ENCODE measurements at regions not wholly inside any gene's neighbourhood (a gene's known extent, or its start where the extent isn't known, plus 50 kb on each side); places are given as distances from the start of the nearest gene placed in this dataset.

DNA sequence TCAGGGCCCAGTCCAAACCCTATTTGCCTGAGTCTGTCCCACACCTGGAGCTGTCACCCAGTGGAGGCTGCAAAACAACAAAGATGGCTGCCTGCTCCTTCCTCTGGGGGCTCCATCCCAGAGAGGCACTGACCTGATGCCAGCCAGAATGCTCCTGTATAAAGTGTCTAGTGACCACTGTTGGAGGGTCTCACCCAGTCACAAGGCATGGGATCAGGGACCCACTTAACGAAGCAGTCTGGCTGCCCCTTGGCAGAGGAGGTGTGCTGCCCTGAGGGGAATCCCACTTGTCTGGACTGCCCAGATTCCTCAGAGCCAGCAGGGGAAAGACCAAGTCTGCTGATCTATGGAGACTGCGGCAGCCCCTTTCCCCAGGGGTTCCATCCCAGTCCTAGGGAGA is 241.6 kb downstream of the CDH26 start:
- Mint-ChIP-seq H3K4me1 (ENCODE audit: insufficient read depth, unreplicated experiment) (no peaks in the 10 kb centered on the region), H3K36me3 (ENCODE audit: insufficient read depth, unreplicated experiment) (no peaks in the 10 kb centered on the region), H3K27me3 (ENCODE audit: insufficient read depth, unreplicated experiment) (peaks cover 32% of the 10 kb centered on the region), H3K9me3 (ENCODE audit: unreplicated experiment) (peaks cover 28% of the 10 kb centered on the region), H3K4me3 (ENCODE audit: unreplicated experiment) (no peak overlapping the region), H3K27ac (ENCODE audit: low read depth, unreplicated experiment) (no peak overlapping the region)
- TF ChIP-seq, protein P1, sequence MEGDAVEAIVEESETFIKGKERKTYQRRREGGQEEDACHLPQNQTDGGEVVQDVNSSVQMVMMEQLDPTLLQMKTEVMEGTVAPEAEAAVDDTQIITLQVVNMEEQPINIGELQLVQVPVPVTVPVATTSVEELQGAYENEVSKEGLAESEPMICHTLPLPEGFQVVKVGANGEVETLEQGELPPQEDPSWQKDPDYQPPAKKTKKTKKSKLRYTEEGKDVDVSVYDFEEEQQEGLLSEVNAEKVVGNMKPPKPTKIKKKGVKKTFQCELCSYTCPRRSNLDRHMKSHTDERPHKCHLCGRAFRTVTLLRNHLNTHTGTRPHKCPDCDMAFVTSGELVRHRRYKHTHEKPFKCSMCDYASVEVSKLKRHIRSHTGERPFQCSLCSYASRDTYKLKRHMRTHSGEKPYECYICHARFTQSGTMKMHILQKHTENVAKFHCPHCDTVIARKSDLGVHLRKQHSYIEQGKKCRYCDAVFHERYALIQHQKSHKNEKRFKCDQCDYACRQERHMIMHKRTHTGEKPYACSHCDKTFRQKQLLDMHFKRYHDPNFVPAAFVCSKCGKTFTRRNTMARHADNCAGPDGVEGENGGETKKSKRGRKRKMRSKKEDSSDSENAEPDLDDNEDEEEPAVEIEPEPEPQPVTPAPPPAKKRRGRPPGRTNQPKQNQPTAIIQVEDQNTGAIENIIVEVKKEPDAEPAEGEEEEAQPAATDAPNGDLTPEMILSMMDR (IDR thresholded peaks at IDR 0.05; ENCODE audit: unreplicated experiment), result no peak
- no TSS peak for BruUV-seq (replicated peaks)
- ChIA-PET POLR2A (interaction anchor here (0.7 kb wide), 1 partner anchor 136 kb away, joined by 3 read pairs; no protein-coding TSS in a partner anchor), CTCF (interaction anchor here (8.7 kb wide), 1 partner anchor 11 kb away, joined by 67 read pairs; no protein-coding TSS in a partner anchor)
- no peak for DNase-seq (ENCODE audit: unreplicated experiment)
- intact Hi-C loops (cut with micrococcal nuclease), result no loop called here

DNA sequence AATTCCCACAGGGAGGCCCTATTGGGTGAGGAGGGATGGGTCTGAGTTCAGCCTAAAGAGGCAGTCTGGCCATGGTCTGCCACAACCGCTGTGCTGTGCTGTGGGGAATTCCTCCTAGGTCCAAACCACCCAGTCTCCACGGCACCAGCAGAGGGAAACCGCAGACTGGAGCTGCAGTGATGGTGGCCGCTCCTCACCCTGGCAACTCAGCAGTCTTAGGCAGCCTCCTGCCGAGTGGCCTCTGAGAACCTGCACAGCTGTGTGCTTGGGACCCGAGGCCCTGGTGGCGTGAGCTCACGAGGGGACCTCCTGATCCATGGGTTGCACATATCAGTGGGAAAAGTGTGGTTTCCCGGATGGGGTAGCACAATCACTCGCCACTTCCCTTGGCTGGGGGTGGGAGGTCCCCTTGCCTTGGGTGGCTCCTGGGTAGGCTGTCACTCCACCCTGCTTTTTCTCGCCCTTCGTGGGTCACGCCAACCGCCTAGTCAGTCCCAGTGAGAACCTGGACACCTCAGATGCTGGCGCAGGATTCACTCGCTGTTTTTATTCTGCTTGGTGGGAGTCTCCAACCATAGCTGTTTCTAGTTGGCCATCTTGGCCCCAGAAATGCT is 242.2 kb downstream of the CDH26 start:
- H3K27ac Mint-ChIP-seq (ENCODE audit: low read depth, unreplicated experiment), result no peak overlapping the region
- peaks cover 32% of the 10 kb centered on the region for H3K27me3 Mint-ChIP-seq (ENCODE audit: insufficient read depth, unreplicated experiment)
- TF ChIP-seq, protein P1 (IDR thresholded peaks at IDR 0.05; ENCODE audit: unreplicated experiment), result no peak
- H3K4me3 Mint-ChIP-seq (ENCODE audit: unreplicated experiment), result no peak overlapping the region
- intact Hi-C loops (cut with micrococcal nuclease), result no loop called here
- H3K36me3 Mint-ChIP-seq (ENCODE audit: insufficient read depth, unreplicated experiment), result no peaks in the 10 kb centered on the region
- no peak for DNase-seq (ENCODE audit: unreplicated experiment)
- no peaks in the 10 kb centered on the region for H3K4me1 Mint-ChIP-seq (ENCODE audit: insufficient read depth, unreplicated experiment)
- ChIA-PET POLR2A (interaction anchor here (0.7 kb wide), 1 partner anchor 137 kb away, joined by 3 read pairs; no protein-coding TSS in a partner anchor), CTCF (interaction anchor here (0.6 to 8.7 kb wide), 4 partner anchors 11 to 1907 kb away, joined by 3 to 67 read pairs (median 4); no protein-coding TSS in a partner anchor)
- H3K9me3 Mint-ChIP-seq (ENCODE audit: unreplicated experiment), result peaks cover 28% of the 10 kb centered on the region
- no TSS peak for BruUV-seq (replicated peaks)

DNA sequence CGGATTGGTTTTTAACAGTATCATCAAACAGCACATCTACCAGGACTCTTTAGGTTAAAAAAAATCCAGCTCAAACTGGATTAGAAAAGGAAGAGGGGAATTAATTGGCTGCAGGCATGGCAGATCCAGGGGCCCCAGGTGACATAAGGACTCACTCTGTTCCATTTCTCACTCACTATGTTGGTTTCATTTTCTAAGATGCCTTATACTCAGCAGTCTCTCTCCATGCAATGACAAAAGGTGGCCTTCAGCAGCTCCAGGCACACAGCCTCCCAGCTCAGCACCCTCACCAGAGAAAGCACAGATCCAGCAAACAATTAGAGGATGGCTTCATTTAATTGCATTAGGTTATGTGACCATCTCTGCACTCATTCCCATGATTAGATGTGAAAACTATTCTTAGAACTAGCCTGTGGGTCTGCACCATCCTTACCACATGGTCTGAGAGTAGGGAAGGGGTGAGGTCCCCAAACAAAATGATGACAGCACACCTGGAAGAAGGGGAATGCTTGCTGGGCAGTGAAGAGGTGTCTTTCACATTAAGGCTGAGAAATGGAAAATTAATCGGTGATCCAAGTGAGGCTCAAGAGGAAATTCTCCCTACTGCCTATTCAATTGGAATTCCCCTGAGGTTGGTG is 243.1 kb downstream of the CDH26 start:
- DNase-seq (ENCODE audit: unreplicated experiment), result no peak
- intact Hi-C loops (cut with micrococcal nuclease), result no loop called here
- ChIA-PET CTCF (interaction anchor here (0.6 to 8.7 kb wide), 5 partner anchors 10 to 1906 kb away, joined by 3 to 67 read pairs (median 4); no protein-coding TSS in a partner anchor), POLR2A (no interaction called here)
- H3K4me1 Mint-ChIP-seq (ENCODE audit: insufficient read depth, unreplicated experiment), result no peaks in the 10 kb centered on the region
- H3K27ac Mint-ChIP-seq (ENCODE audit: low read depth, unreplicated experiment), result no peak overlapping the region
- no peaks in the 10 kb centered on the region for H3K36me3 Mint-ChIP-seq (ENCODE audit: insufficient read depth, unreplicated experiment)
- no TSS peak for BruUV-seq (replicated peaks)
- H3K27me3 Mint-ChIP-seq (ENCODE audit: insufficient read depth, unreplicated experiment), result peaks cover 32% of the 10 kb centered on the region
- H3K4me3 Mint-ChIP-seq (ENCODE audit: unreplicated experiment), result no peak overlapping the region
- TF ChIP-seq, protein P1 (IDR thresholded peaks at IDR 0.05; ENCODE audit: unreplicated experiment), result no peak
- peaks cover 27% of the 10 kb centered on the region for H3K9me3 Mint-ChIP-seq (ENCODE audit: unreplicated experiment)

DNA sequence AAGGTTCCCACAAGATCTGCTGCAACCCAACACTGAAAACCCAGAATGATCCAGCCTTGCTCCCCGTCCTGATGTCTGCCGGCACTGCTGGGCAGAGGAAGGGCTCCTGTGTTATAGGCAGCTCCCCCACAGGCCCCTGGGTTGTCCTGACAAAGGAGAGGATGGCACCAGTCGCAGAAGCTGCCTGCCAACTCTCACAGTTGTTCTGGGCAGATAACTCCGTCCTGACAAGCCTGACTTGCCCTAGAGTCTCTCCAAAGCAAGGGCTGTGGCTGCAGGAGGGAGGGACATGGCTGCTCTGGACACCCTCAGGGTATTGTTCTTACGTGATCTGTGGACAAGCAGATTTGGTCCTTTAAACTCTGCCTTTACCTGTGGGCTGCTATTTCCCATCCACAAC is 243.8 kb downstream of the CDH26 start:
- Mint-ChIP-seq H3K9me3 (ENCODE audit: unreplicated experiment) (peaks cover 20% of the 10 kb centered on the region), H3K27me3 (ENCODE audit: insufficient read depth, unreplicated experiment) (peaks cover 26% of the 10 kb centered on the region), H3K27ac (ENCODE audit: low read depth, unreplicated experiment) (no peak overlapping the region), H3K4me3 (ENCODE audit: unreplicated experiment) (no peak overlapping the region), H3K36me3 (ENCODE audit: insufficient read depth, unreplicated experiment) (no peaks in the 10 kb centered on the region), H3K4me1 (ENCODE audit: insufficient read depth, unreplicated experiment) (no peaks in the 10 kb centered on the region)
- intact Hi-C loops (cut with micrococcal nuclease), result no loop called here
- POLR2A ChIA-PET, result no interaction called here
- CTCF ChIA-PET, result interaction anchor here (0.6 to 8.7 kb wide), 6 partner anchors 9 to 1027 kb away, joined by 3 to 67 read pairs (median 4); no protein-coding TSS in a partner anchor
- TF ChIP-seq, protein P1 (IDR thresholded peaks at IDR 0.05; ENCODE audit: unreplicated experiment), result no peak
- no TSS peak for BruUV-seq (replicated peaks)
- no peak for DNase-seq (ENCODE audit: unreplicated experiment)
